Renal cortical epithelial cell (primary cell): ENCODE measurements at regions not wholly inside any gene's neighbourhood (a gene's known extent, or its start where the extent isn't known, plus 50 kb on each side); places are given as distances from the start of the nearest gene placed in this dataset.

Source experiments
- DNase-seq: peaks from one replicate; pipeline ENCODE4 v3.0.0-alpha.2; 2011; ENCODE audit warnings: low read depth

GRCh38 chr10:121171825-121172787, 320.9 kb downstream of the WDR11 start:
- no peak for DNase-seq

- no peak for DNase-seq
Measured at GRCh38 chr10:121179006-121179405, 327.8 kb downstream of the WDR11 start.

- DNase-seq: no peak
Measured at GRCh38 chr10:121182219-121182618, 331.1 kb downstream of the WDR11 start.

- no peak for DNase-seq
Measured at GRCh38 chr10:121183236-121183635, 332.1 kb downstream of the WDR11 start.

GRCh38 chr10:121183707-121184106, 332.5 kb downstream of the WDR11 start:
- no peak for DNase-seq

GRCh38 chr10:121185816-121186455, 334.8 kb downstream of the WDR11 start:
- no peak for DNase-seq

- DNase-seq: peak; percentile 45
Measured at GRCh38 chr10:121187391-121187790, 336.2 kb downstream of the WDR11 start.

GRCh38 chr10:121188005-121188404, 336.8 kb downstream of the WDR11 start:
- peak; percentile 35 for DNase-seq

- no peak for DNase-seq
Measured at GRCh38 chr10:121189066-121189465, 337.9 kb downstream of the WDR11 start.

- no peak for DNase-seq
Measured at GRCh38 chr10:121194696-121195523, 343.7 kb downstream of the WDR11 start.

GRCh38 chr10:121195524-121195910, 344.4 kb downstream of the WDR11 start:
- no peak for DNase-seq

GRCh38 chr10:121199081-121199480, 347.9 kb downstream of the WDR11 start:
- DNase-seq: no peak

GRCh38 chr10:121205625-121206024, 354.5 kb downstream of the WDR11 start:
- peak; percentile 75 for DNase-seq

GRCh38 chr10:121211446-121211845, 360.3 kb downstream of the WDR11 start:
- peak; percentile 71 for DNase-seq

- DNase-seq: no peak
Measured at GRCh38 chr10:121213437-121213836, 362.3 kb downstream of the WDR11 start.

GRCh38 chr10:121216295-121216694, 365.1 kb downstream of the WDR11 start:
- DNase-seq: no peak

- no peak for DNase-seq
Measured at GRCh38 chr10:121216721-121217181, 365.6 kb downstream of the WDR11 start.

GRCh38 chr10:121217331-121217730, 366.2 kb downstream of the WDR11 start:
- DNase-seq: no peak

- no peak for DNase-seq
Measured at GRCh38 chr10:121221072-121221471, 369.9 kb downstream of the WDR11 start.

GRCh38 chr10:121221991-121222390, 370.8 kb downstream of the WDR11 start:
- no peak for DNase-seq

GRCh38 chr10:121222842-121223241, 371.7 kb downstream of the WDR11 start:
- DNase-seq: no peak

- no peak for DNase-seq
Measured at GRCh38 chr10:121231079-121231478, 367.2 kb downstream of the FGFR2 start.
